ENCODE measurements at regions not wholly inside any gene's neighbourhood (a gene's known extent, or its start where the extent isn't known, plus 50 kb on each side); places are given as distances from the start of the nearest gene placed in this dataset.

DNA sequence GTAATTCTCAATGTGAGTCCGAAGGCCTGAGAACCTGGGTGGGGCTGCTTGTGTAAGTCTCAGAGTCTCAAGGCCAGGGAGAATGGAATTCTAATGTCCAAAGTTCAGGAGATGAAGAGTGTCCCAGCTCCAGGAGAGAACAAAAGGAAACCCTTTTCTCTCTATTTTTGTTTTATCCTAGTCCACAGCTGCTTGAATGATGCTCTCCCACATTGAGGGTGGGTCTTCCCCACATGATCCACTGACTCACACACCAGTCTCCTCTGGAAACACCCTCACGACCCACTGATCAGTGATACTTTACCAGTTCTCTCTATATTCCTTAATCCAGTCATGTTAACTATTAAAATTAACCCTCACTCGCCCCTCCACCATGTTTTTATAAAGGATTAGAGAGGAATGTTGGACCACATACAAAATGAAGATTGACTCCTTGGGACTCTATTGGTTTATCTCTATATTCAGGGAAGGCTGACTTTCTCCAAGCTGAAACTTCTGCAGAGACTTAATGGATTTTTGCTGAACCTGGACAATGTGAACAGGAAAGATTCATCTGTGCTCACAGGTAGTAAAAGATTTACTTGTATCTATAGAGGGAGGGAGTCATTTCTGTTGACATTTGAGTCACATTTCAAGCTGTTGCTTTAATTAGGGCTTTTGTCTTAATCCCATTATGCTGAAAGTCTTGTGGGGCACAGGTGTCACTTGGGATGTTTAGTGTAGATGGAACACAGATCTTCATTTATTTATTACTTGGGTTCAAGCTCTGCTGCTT is 1061.0 kb upstream of the TMEM132C start:
- intact Hi-C loops (cut with DNase I): no loop called here
- ATAC-seq (ENCODE audit: poor library complexity): no peak

DNA sequence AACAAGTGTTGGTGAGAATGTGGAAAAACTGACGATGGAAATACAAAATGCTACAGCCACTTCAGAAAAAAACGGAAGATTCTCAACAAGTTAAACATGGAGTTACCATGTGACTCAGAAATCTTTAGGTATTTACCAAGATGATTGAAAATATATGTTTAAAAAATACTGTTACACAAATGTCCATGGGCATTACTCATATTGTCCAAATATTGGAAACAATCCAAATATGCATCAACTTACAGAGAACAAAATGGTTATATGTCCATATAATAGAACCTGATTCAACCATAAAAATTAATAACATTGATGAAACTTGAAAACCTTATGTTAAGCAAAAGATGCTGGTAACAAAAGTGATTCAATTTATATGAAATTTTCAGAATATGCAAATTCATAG is 1057.7 kb upstream of the TMEM132C start:
- DNase-seq (no peak), ATAC-seq (ENCODE audit: poor library complexity) (no peak)
- intact Hi-C loops (cut with DNase I): no loop called here

More for the DNA sequence above, 1061.0 kb upstream of the TMEM132C start:
- DNase-seq: no peak

- no peak for ATAC-seq (ENCODE audit: poor library complexity)
- DNase-seq: no peak
- intact Hi-C loops (cut with DNase I): no loop called here
These were observed 1052.8 kb upstream of the TMEM132C start for GRCh38 chr12:127214186-127214585.

- ATAC-seq (ENCODE audit: poor library complexity): no peak
- intact Hi-C loops (cut with DNase I): no loop called here
- DNase-seq: no peak
These were observed 1044.0 kb upstream of the TMEM132C start for GRCh38 chr12:127223011-127223410.

DNA sequence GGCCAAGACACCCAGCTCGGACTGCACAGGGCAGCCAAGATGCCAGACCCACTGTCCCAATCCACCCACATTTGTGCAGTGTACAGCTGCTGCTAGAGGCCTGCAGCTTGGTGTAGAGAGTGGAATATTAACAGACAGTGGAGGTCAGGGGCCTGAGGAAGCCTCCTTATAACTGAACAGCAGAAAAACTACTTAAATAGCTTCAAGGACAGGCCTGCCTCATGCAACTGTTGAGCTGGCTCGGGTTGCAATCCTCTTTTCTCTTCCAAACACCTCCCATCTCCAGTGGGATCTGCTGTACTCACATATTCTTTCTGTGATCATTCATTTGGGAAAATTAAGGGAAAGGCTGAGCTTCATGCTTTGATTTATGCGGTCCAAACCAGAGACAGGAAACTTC is 1043.2 kb upstream of the TMEM132C start:
- intact Hi-C loops (cut with DNase I): no loop called here
- no peak for ATAC-seq (ENCODE audit: poor library complexity)
- no peak for DNase-seq

GRCh38 chr12:127230843-127231260 is 1036.1 kb upstream of the TMEM132C start:
- ATAC-seq (ENCODE audit: poor library complexity): no peak
- DNase-seq: no peak
- intact Hi-C loops (cut with DNase I): no loop called here

DNA sequence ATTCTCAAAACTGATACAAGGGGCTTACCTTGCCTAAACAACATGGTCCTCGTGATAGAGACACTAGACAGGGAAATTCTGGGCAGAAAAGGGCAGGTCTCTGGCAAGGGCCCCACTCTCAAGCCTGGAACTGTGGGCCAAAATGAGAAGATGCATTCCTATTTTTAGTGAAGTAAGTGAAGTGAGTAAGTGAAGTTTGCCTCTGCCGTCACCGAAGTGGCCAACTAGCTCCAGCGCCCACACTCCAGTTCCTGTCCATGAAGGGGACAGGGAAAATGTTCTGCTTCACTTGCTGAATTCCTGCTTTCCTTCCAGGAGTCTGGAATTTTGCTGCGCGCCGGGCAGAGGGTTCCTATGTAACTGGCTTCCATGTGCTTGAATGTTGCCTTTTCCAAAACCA is 1035.6 kb upstream of the TMEM132C start:
- ATAC-seq (ENCODE audit: poor library complexity) (no peak), DNase-seq (no peak)
- intact Hi-C loops (cut with DNase I): no loop called here

DNA sequence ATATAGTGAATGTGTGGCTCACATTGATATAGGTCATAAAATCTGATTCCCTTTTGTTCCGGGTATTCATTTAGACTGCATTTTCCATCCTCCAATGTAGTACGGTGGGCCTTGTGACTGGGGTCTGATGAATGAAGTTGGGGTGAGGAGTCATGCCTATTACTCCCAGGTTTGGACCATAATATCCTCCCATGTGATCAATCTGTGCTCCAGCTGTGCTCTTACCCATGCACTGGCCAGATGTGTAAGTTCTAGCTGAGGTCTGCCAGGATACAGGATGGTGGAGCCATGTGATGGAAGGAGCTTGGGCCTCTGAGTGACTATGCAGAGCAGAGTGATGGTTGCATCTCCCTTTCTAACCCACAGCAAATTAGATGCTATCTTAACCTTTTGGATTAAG is 1034.0 kb upstream of the TMEM132C start:
- DNase-seq (no peak), ATAC-seq (ENCODE audit: poor library complexity) (no peak)
- intact Hi-C loops (cut with DNase I): no loop called here

GRCh38 chr12:127235761-127236160 is 1031.2 kb upstream of the TMEM132C start:
- ATAC-seq (ENCODE audit: poor library complexity) (no peak), DNase-seq (no peak)
- intact Hi-C loops (cut with DNase I): no loop called here

DNA sequence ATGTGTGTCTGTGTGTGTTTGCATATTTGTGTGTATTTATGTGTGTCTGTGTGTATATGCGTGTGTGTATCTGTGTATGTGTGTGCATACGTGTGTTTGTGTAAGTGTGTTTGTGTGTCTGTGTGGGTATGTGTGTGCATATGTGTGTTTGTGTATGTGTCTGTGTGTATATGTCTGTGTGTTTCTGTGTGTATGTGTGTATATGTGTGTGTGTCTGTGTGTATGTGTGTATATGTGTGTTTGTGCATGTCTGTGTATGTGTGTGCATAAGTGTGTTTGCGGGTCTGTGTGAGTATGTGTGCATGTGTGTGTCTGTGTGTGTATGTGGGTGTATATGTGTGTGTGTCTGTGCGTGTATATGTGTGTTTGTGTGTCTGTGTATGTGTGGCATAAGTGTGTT is 1030.5 kb upstream of the TMEM132C start:
- ATAC-seq (ENCODE audit: poor library complexity) (no peak), DNase-seq (no peak)
- intact Hi-C loops (cut with DNase I): no loop called here

DNA sequence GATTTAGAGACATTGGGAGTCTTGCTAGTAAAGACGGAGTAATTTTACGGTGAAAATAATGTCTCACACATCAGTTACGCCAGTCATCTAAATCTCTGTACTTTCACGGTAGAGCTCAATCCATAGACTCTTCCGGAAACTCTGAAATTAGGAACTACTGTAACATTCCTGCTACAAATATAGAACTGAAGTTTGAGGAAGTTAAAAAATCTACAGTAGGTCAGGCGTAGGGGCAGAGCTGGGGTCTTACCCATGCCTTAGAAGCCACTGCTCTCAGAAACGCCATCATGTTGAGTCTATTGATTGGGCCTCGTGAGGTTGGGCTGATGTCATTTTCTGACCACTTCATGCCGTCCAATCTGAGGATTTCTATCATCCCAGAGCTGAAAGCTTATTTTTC is 1029.8 kb upstream of the TMEM132C start:
- ATAC-seq (ENCODE audit: poor library complexity) (no peak), DNase-seq (no peak)
- intact Hi-C loops (cut with DNase I): no loop called here

GRCh38 chr12:127238107-127238506 is 1028.9 kb upstream of the TMEM132C start:
- ATAC-seq (ENCODE audit: poor library complexity): no peak
- intact Hi-C loops (cut with DNase I): no loop called here
- no peak for DNase-seq

GRCh38 chr12:127239781-127240180 is 1027.2 kb upstream of the TMEM132C start:
- intact Hi-C loops (cut with DNase I): no loop called here
- DNase-seq (no peak), ATAC-seq (ENCODE audit: poor library complexity) (no peak)

DNA sequence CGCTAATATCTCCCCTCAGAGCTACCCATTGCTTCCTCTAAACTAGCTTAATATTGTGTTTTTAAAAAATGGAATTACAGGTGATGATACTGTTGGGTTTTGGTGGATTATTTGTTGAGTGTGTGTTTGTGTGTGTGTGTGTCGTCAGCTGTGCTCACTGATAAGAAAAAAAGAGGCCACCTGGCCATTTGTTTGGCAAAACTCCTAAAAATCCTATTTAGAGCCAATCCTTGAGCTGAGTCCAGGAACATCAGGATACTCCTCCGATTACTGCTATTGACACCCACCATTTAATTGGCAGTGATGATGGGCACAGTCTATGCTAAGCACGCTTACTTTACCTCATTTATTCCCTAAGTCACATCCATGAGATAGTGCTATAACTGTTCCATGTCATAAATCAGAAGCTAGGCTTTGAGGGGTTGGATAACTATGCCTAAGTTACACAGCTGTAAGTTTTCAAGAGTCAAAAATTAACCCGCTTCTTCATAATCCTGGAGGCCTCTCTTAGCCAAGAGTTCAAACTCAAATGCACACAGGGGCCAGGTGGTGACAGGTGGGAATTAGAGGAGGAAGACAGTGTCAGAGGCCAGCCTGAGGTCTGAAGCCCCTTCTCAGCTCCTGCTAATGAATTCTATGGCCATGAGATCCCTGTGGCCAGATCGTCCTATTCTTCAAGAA is 1026.6 kb upstream of the TMEM132C start:
- ATAC-seq (ENCODE audit: poor library complexity): no peak
- no peak for DNase-seq
- intact Hi-C loops (cut with DNase I): no loop called here

GRCh38 chr12:127241072-127241817 is 1025.7 kb upstream of the TMEM132C start:
- intact Hi-C loops (cut with DNase I): no loop called here
- DNase-seq: no peak
- no peak for ATAC-seq (ENCODE audit: poor library complexity)

DNA sequence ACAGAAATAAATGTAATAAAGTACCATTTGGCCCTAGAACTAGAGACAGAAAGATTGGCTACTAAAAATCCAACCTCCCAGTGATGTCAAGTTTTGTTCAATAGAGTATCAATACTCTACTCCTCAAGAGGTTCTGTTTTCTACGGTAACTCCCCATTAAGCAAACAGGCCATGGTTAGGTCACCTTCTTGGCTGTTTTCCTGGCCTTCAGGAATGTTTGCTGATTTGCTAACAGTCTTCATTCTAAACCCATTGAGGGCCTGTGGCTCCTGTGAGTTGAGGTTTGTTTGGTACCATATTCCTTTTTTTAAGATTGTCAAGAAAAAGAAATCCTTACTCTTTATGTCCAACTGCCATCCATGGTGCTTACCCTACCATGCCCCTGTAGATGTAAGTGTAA is 1022.0 kb upstream of the TMEM132C start:
- intact Hi-C loops (cut with DNase I): no loop called here
- no peak for ATAC-seq (ENCODE audit: poor library complexity)
- no peak for DNase-seq

GRCh38 chr12:127245437-127245836 is 1021.5 kb upstream of the TMEM132C start:
- DNase-seq (no peak), ATAC-seq (ENCODE audit: poor library complexity) (no peak)
- intact Hi-C loops (cut with DNase I): no loop called here

DNA sequence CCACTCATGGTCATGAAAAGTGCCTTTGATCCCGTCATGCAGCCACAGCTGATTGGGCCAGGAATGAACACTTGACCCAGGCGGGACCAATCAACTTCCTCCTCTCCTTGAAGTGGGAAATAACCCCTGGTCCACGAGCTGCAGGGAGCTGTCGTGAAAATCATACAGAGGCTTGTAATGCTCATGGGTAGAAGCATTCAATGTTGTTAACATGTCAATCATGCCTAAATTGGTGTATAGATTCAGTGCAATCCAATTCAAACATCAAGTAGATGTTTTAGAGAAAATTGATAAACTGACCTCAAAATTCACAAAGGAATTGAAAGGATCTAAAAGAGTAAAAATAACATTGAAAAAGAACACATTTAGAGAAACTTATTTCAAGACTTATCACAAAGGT is 1019.0 kb upstream of the TMEM132C start:
- ATAC-seq (ENCODE audit: poor library complexity) (no peak), DNase-seq (no peak)
- intact Hi-C loops (cut with DNase I): no loop called here

DNA sequence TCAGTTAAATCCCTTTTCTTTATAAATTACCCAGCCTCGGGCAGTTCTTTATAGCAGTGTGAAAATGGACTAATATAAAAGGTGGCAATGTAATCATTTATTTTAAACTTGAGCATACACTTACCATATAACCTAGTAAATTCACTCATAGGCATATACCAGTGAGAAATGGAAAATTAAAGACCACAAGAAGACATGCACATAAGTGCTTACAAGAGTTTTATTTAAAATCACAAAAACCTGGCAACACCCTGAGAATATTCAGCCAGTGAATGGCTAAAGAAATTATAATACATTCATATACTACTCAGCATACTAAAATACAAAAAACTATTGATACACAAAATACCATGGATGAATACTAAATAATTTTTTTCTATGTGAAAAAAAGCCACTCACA is 1017.5 kb upstream of the TMEM132C start:
- ATAC-seq (ENCODE audit: poor library complexity): no peak
- DNase-seq: no peak
- intact Hi-C loops (cut with DNase I): no loop called here

DNA sequence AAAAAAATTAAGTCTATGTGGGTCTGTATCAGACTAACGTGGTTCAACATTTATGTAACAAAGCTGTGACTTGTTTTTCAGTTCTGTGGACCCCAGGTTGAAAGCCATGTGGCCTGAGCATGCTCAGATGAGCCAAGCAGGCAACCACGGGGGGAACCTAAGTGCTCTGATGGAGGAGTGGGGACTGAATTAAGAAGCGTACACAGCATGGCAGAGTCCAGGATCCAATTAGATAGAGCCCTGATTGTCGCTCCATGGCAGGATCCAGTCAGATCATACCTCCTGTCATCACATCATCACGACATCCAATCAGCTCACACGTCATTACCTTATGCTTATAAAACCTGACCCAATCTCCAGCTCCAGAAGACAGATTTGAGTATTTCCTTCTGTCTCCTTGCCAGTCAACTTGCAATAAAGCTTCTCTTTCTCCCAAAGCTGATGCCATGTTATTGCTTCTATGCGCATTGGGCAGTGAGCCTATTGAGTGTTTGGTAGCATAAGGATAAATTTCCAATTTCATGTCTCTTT is 1013.1 kb upstream of the TMEM132C start:
- ATAC-seq (ENCODE audit: poor library complexity) (no peak), DNase-seq (no peak)
- intact Hi-C loops (cut with DNase I): no loop called here

Measured in Right ventricle myocardium superior (tissue), 1 donor.